ENCODE measurements at regions not wholly inside any gene's neighbourhood (a gene's known extent, or its start where the extent isn't known, plus 50 kb on each side); places are given as distances from the start of the nearest gene placed in this dataset.

GRCh38 chr11:45573728-45574127 lies 91.7 kb downstream of the CHST1 start:
- TF ChIP-seq, protein P1, sequence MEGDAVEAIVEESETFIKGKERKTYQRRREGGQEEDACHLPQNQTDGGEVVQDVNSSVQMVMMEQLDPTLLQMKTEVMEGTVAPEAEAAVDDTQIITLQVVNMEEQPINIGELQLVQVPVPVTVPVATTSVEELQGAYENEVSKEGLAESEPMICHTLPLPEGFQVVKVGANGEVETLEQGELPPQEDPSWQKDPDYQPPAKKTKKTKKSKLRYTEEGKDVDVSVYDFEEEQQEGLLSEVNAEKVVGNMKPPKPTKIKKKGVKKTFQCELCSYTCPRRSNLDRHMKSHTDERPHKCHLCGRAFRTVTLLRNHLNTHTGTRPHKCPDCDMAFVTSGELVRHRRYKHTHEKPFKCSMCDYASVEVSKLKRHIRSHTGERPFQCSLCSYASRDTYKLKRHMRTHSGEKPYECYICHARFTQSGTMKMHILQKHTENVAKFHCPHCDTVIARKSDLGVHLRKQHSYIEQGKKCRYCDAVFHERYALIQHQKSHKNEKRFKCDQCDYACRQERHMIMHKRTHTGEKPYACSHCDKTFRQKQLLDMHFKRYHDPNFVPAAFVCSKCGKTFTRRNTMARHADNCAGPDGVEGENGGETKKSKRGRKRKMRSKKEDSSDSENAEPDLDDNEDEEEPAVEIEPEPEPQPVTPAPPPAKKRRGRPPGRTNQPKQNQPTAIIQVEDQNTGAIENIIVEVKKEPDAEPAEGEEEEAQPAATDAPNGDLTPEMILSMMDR (IDR thresholded peaks at IDR 0.05; ENCODE audit: insufficient read depth, low read depth, low read length) = no peak
- no peak for TF ChIP-seq EZH2 (IDR thresholded peaks at IDR 0.05; ENCODE audit: insufficient read depth, low read length)
